SK-N-SH treated with all-trans-retinoic acid at 6 μM for 48 hours (cell line): ENCODE measurements at regions not wholly inside any gene's neighbourhood (a gene's known extent, or its start where the extent isn't known, plus 50 kb on each side); places are given as distances from the start of the nearest gene placed in this dataset.

Source experiments
- ARNTL ChIP-seq: fragments of 450-650 bp; formaldehyde crosslinking; IDR thresholded peaks from 2 replicates; pipeline ENCODE4 v1.5.0; 2020; ENCODE audit warnings: low read depth, mild to moderate bottlenecking, moderate library complexity, borderline replicate concordance
- BACH2 ChIP-seq: fragments of 250-450 bp; sonication (Bioruptor Pico); IDR thresholded peaks from 2 replicates; pipeline ENCODE4 v1.9.0; 2021; ENCODE audit warnings: mild to moderate bottlenecking, borderline replicate concordance
- ISL1 ChIP-seq: fragments of 250-450 bp; sonication (Bioruptor Pico); IDR thresholded peaks from 2 replicates; pipeline ENCODE4 v2.1.2; 2022; ENCODE audit warnings: mild to moderate bottlenecking, moderate library complexity
- OSR1 ChIP-seq: fragments of 250-450 bp; sonication (Bioruptor Pico); IDR thresholded peaks from 2 replicates; pipeline ENCODE4 v1.8.0; 2022; ENCODE audit warnings: moderate library complexity, mild to moderate bottlenecking, inconsistent platforms
- RARB ChIP-seq: fragments of 250-450 bp; sonication (Bioruptor Pico); IDR thresholded peaks from 2 replicates; pipeline ENCODE4 v1.8.0; 2021; ENCODE audit warnings: mild to moderate bottlenecking, moderate library complexity
- TCF4 ChIP-seq: fragments of 250-450 bp; sonication (Bioruptor Pico); IDR thresholded peaks from 2 replicates; pipeline ENCODE4 v1.8.0; 2021; ENCODE audit warnings: mild to moderate bottlenecking, moderate library complexity, borderline replicate concordance
- TOX ChIP-seq: fragments of 250-450 bp; sonication (Bioruptor Pico); IDR thresholded peaks from 2 replicates; pipeline ENCODE4 v1.8.0; 2021; ENCODE audit warnings: mild to moderate bottlenecking, moderate library complexity, borderline replicate concordance
- ZC3H10 ChIP-seq: fragments of 250-450 bp; sonication (Bioruptor Pico); IDR thresholded peaks from 2 replicates; pipeline ENCODE4 v1.5.1; 2021; ENCODE audit warnings: mild to moderate bottlenecking, moderate library complexity
- ZFP3 ChIP-seq: fragments of 250-450 bp; sonication (Bioruptor Pico); IDR thresholded peaks from 2 replicates; pipeline ENCODE4 v1.5.0; 2020; ENCODE audit warnings: mild to moderate bottlenecking, moderate library complexity
- ZNF565 ChIP-seq: fragments of 450-650 bp; formaldehyde crosslinking; conservative IDR thresholded peaks from 2 replicates; pipeline ENCODE4 v1.5.0; 2020; ENCODE audit warnings: low read depth, mild to moderate bottlenecking, moderate library complexity
- ZNF8 ChIP-seq: fragments of 450-650 bp; formaldehyde crosslinking; IDR thresholded peaks from 2 replicates; pipeline ENCODE4 v1.5.0; 2020; ENCODE audit warnings: mild to moderate bottlenecking, moderate library complexity
- TF ChIP-seq, protein P1 (sequence below): fragments of 250-450 bp; sonication (Bioruptor Pico); IDR thresholded peaks from 2 replicates; pipeline ENCODE4 v1.5.0; 2020; ENCODE audit warnings: mild to moderate bottlenecking, moderate library complexity
- TF ChIP-seq, protein P2 (sequence below): fragments of 250-450 bp; sonication (Bioruptor Pico); IDR thresholded peaks from 2 replicates; pipeline ENCODE4 v1.8.0; 2021; ENCODE audit warnings: low read depth, mild to moderate bottlenecking, moderate library complexity, borderline replicate concordance
- TF ChIP-seq, protein P3 (sequence below): fragments of 250-450 bp; sonication (Bioruptor Pico); IDR thresholded peaks from 2 replicates; pipeline ENCODE4 v1.8.0; 2020; ENCODE audit warnings: mild to moderate bottlenecking, moderate library complexity, borderline replicate concordance

DNA sequence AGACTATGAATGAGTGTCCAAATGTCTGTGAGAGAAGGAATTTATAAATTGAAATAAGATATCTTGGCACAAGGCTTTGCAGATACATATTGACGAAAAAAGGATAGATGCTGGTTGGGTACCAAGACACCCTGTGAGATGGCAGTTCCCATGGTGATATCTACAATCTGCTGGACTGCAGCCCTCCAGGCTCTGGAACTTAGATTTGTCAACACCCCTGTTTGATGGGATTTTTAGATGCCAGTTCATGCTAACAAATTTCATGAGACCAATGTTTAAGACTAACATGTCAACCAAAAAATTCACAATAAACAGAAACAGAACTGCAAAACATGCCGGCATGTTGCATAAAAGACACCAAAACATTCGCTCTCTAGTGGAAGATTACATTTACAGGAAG lies 400.3 kb upstream of the CNTNAP5 start:
- TF ChIP-seq ZNF8 (CRISPR knock-in tag): no peak
- no peak for TF ChIP-seq TOX (CRISPR knock-in tag)
- TF ChIP-seq, protein P1, sequence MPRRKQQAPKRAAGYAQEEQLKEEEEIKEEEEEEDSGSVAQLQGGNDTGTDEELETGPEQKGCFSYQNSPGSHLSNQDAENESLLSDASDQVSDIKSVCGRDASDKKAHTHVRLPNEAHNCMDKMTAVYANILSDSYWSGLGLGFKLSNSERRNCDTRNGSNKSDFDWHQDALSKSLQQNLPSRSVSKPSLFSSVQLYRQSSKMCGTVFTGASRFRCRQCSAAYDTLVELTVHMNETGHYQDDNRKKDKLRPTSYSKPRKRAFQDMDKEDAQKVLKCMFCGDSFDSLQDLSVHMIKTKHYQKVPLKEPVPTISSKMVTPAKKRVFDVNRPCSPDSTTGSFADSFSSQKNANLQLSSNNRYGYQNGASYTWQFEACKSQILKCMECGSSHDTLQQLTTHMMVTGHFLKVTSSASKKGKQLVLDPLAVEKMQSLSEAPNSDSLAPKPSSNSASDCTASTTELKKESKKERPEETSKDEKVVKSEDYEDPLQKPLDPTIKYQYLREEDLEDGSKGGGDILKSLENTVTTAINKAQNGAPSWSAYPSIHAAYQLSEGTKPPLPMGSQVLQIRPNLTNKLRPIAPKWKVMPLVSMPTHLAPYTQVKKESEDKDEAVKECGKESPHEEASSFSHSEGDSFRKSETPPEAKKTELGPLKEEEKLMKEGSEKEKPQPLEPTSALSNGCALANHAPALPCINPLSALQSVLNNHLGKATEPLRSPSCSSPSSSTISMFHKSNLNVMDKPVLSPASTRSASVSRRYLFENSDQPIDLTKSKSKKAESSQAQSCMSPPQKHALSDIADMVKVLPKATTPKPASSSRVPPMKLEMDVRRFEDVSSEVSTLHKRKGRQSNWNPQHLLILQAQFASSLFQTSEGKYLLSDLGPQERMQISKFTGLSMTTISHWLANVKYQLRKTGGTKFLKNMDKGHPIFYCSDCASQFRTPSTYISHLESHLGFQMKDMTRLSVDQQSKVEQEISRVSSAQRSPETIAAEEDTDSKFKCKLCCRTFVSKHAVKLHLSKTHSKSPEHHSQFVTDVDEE (CRISPR knock-in tag): no peak
- no peak for TF ChIP-seq ARNTL (CRISPR knock-in tag)
- TF ChIP-seq, protein P2, sequence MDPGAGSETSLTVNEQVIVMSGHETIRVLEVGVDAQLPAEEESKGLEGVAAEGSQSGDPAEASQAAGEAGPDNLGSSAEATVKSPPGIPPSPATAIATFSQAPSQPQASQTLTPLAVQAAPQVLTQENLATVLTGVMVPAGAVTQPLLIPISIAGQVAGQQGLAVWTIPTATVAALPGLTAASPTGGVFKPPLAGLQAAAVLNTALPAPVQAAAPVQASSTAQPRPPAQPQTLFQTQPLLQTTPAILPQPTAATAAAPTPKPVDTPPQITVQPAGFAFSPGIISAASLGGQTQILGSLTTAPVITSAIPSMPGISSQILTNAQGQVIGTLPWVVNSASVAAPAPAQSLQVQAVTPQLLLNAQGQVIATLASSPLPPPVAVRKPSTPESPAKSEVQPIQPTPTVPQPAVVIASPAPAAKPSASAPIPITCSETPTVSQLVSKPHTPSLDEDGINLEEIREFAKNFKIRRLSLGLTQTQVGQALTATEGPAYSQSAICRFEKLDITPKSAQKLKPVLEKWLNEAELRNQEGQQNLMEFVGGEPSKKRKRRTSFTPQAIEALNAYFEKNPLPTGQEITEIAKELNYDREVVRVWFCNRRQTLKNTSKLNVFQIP (CRISPR knock-in tag): no peak
- no peak for TF ChIP-seq OSR1 (CRISPR knock-in tag)
- no peak for TF ChIP-seq BACH2 (CRISPR knock-in tag)
- no peak for TF ChIP-seq ZC3H10 (CRISPR knock-in tag)
- no peak for TF ChIP-seq RARB (CRISPR knock-in tag)
- TF ChIP-seq, protein P3, sequence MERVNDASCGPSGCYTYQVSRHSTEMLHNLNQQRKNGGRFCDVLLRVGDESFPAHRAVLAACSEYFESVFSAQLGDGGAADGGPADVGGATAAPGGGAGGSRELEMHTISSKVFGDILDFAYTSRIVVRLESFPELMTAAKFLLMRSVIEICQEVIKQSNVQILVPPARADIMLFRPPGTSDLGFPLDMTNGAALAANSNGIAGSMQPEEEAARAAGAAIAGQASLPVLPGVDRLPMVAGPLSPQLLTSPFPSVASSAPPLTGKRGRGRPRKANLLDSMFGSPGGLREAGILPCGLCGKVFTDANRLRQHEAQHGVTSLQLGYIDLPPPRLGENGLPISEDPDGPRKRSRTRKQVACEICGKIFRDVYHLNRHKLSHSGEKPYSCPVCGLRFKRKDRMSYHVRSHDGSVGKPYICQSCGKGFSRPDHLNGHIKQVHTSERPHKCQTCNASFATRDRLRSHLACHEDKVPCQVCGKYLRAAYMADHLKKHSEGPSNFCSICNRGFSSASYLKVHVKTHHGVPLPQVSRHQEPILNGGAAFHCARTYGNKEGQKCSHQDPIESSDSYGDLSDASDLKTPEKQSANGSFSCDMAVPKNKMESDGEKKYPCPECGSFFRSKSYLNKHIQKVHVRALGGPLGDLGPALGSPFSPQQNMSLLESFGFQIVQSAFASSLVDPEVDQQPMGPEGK (CRISPR knock-in tag): no peak
- no peak for TF ChIP-seq ZFP3 (CRISPR knock-in tag)
- TF ChIP-seq ZNF565 (CRISPR knock-in tag): no peak
- no peak for TF ChIP-seq ISL1
- no peak for TF ChIP-seq TCF4
